Hepatocyte (in vitro differentiated cells): ENCODE measurements at regions not wholly inside any gene's neighbourhood (a gene's known extent, or its start where the extent isn't known, plus 50 kb on each side); places are given as distances from the start of the nearest gene placed in this dataset.

Source experiments
- CTCF ChIP-seq: fragments of 200-600 bp; sonication (generic); IDR thresholded peaks from 2 replicates; pipeline ENCODE4 v1.5.1; 2016; ENCODE audit warnings: antibody characterized with exemption, mild to moderate bottlenecking; ENCODE audit not compliant: poor library complexity
- EZH2 ChIP-seq: fragments of 200-600 bp; sonication (generic); IDR thresholded peaks from 2 replicates; pipeline ENCODE4 v1.6.1; 2016; ENCODE audit warnings: antibody characterized with exemption, mild to moderate bottlenecking, borderline replicate concordance

- TF ChIP-seq EZH2 (no peak), CTCF (no peak)
These were observed 607.2 kb downstream of the OTOL1 start for GRCh38 chr3:162103808-162104207.
